ENCODE measurements at regions not wholly inside any gene's neighbourhood (a gene's known extent, or its start where the extent isn't known, plus 50 kb on each side); places are given as distances from the start of the nearest gene placed in this dataset.
A peak's percentile ranks its signal among the peaks of the same experiment; 100 is the strongest.
"Not testable (repeated sequence)": the region's sequence is repeated elsewhere in the genome, so short reads cannot be mapped to it uniquely, and the experiment has no call there.

- H3K4me1 Mint-ChIP-seq = peaks cover 10% of the 10 kb centered on the region
- H3K36me3 Mint-ChIP-seq = no peaks in the 10 kb centered on the region
- no peaks in the 10 kb centered on the region for H3K9me3 Mint-ChIP-seq
- H3K27me3 Mint-ChIP-seq = no peaks in the 10 kb centered on the region
- DNase-seq = no peak
- no peak overlapping the region for H3K27ac Mint-ChIP-seq
- H3K4me3 Mint-ChIP-seq = no peak overlapping the region
Measured at GRCh38 chr5:131107128-131107527, 57.9 kb downstream of the HINT1 start.

GRCh38 chr5:131104169-131104808 is 60.8 kb downstream of the HINT1 start:
- no peak overlapping the region for H3K4me3 Mint-ChIP-seq

GRCh38 chr5:131096774-131097710 is 68.0 kb downstream of the HINT1 start:
- H3K9me3 Mint-ChIP-seq = peaks cover 4% of the 10 kb centered on the region
- DNase-seq = no peak
- H3K4me3 Mint-ChIP-seq = no peak overlapping the region
- no peak overlapping the region for H3K27ac Mint-ChIP-seq
- peaks cover 1% of the 10 kb centered on the region for H3K36me3 Mint-ChIP-seq
- H3K27me3 Mint-ChIP-seq = no peaks in the 10 kb centered on the region
- H3K4me1 Mint-ChIP-seq = peaks cover 10% of the 10 kb centered on the region

More at GRCh38 chr5:131104169-131104808, 60.8 kb downstream of the HINT1 start:
- Mint-ChIP-seq H3K27me3 (no peaks in the 10 kb centered on the region), H3K27ac (no peak overlapping the region), H3K4me1 (peaks cover 9% of the 10 kb centered on the region), H3K9me3 (no peaks in the 10 kb centered on the region), H3K36me3 (no peaks in the 10 kb centered on the region)
- no peak for DNase-seq

- H3K36me3 Mint-ChIP-seq, H3K27me3 Mint-ChIP-seq, H3K9me3 Mint-ChIP-seq, H3K27ac Mint-ChIP-seq, DNase-seq, H3K4me3 Mint-ChIP-seq, H3K4me1 Mint-ChIP-seq: not testable (repeated sequence)
Measured at GRCh38 chr5:131095561-131095960, 69.5 kb downstream of the HINT1 start.

- Mint-ChIP-seq H3K27me3 (no peaks in the 10 kb centered on the region), H3K9me3 (peaks cover 3% of the 10 kb centered on the region), H3K36me3 (no peaks in the 10 kb centered on the region), H3K27ac (no peak overlapping the region), H3K4me3 (no peak overlapping the region), H3K4me1 (no peaks in the 10 kb centered on the region)
- DNase-seq = no peak
Measured at GRCh38 chr5:131084436-131084835, 80.6 kb downstream of the HINT1 start.

- DNase-seq = no peak
- H3K36me3 Mint-ChIP-seq = no peaks in the 10 kb centered on the region
- peaks cover 13% of the 10 kb centered on the region for H3K4me1 Mint-ChIP-seq
- H3K27me3 Mint-ChIP-seq = no peaks in the 10 kb centered on the region
- H3K4me3 Mint-ChIP-seq = no peak overlapping the region
- H3K27ac Mint-ChIP-seq = no peak overlapping the region
- no peaks in the 10 kb centered on the region for H3K9me3 Mint-ChIP-seq
Measured at GRCh38 chr5:131081913-131082488, 83.1 kb downstream of the HINT1 start.

- Mint-ChIP-seq H3K27ac (no peak overlapping the region), H3K4me3 (no peak overlapping the region), H3K27me3 (no peaks in the 10 kb centered on the region), H3K9me3 (no peaks in the 10 kb centered on the region), H3K4me1 (peaks cover 16% of the 10 kb centered on the region), H3K36me3 (no peaks in the 10 kb centered on the region)
- no peak for DNase-seq
Measured at GRCh38 chr5:131081374-131081773, 83.7 kb downstream of the HINT1 start.

- peaks cover 16% of the 10 kb centered on the region for H3K4me1 Mint-ChIP-seq
- no peak overlapping the region for H3K4me3 Mint-ChIP-seq
- no peaks in the 10 kb centered on the region for H3K36me3 Mint-ChIP-seq
- no peak overlapping the region for H3K27ac Mint-ChIP-seq
- DNase-seq = no peak
- H3K27me3 Mint-ChIP-seq = no peaks in the 10 kb centered on the region
- peaks cover 6% of the 10 kb centered on the region for H3K9me3 Mint-ChIP-seq
Measured at GRCh38 chr5:131079232-131079631, 85.8 kb downstream of the HINT1 start.

GRCh38 chr5:131068893-131069643 is 96.0 kb downstream of the HINT1 start:
- no peaks in the 10 kb centered on the region for H3K27me3 Mint-ChIP-seq
- peaks cover 12% of the 10 kb centered on the region for H3K9me3 Mint-ChIP-seq
- H3K27ac Mint-ChIP-seq = peak overlapping the region; percentile 86
- H3K36me3 Mint-ChIP-seq = peaks cover 8% of the 10 kb centered on the region
- H3K4me1 Mint-ChIP-seq = peaks cover 44% of the 10 kb centered on the region
- peak; percentile 66 for DNase-seq
- H3K4me3 Mint-ChIP-seq = peak overlapping the region; percentile 64

- H3K27me3 Mint-ChIP-seq = no peaks in the 10 kb centered on the region
- H3K4me1 Mint-ChIP-seq = peaks cover 44% of the 10 kb centered on the region
- H3K27ac Mint-ChIP-seq = peak overlapping the region; percentile 86
- DNase-seq = no peak
- peaks cover 8% of the 10 kb centered on the region for H3K36me3 Mint-ChIP-seq
- no peak overlapping the region for H3K4me3 Mint-ChIP-seq
- H3K9me3 Mint-ChIP-seq = peaks cover 13% of the 10 kb centered on the region
Measured at GRCh38 chr5:131068076-131068475, 97.0 kb downstream of the HINT1 start.

GRCh38 chr5:131067636-131068035 is 97.4 kb downstream of the HINT1 start:
- no peak overlapping the region for H3K4me3 Mint-ChIP-seq
- no peak overlapping the region for H3K27ac Mint-ChIP-seq
- peaks cover 44% of the 10 kb centered on the region for H3K4me1 Mint-ChIP-seq
- no peak for DNase-seq
- peaks cover 10% of the 10 kb centered on the region for H3K36me3 Mint-ChIP-seq
- H3K27me3 Mint-ChIP-seq = no peaks in the 10 kb centered on the region
- H3K9me3 Mint-ChIP-seq = peaks cover 14% of the 10 kb centered on the region

- H3K36me3 Mint-ChIP-seq = peaks cover 10% of the 10 kb centered on the region
- H3K4me3 Mint-ChIP-seq = no peak overlapping the region
- H3K27me3 Mint-ChIP-seq = no peaks in the 10 kb centered on the region
- DNase-seq = peak; percentile 6
- peaks cover 38% of the 10 kb centered on the region for H3K4me1 Mint-ChIP-seq
- H3K9me3 Mint-ChIP-seq = peaks cover 14% of the 10 kb centered on the region
- H3K27ac Mint-ChIP-seq = peak overlapping the region; percentile 57
Measured at GRCh38 chr5:131064669-131065371, 100.2 kb downstream of the HINT1 start.

GRCh38 chr5:131042021-131042789 is 122.9 kb downstream of the HINT1 start:
- DNase-seq = no peak
- Mint-ChIP-seq H3K27me3 (no peaks in the 10 kb centered on the region), H3K36me3 (no peaks in the 10 kb centered on the region), H3K9me3 (peaks cover 2% of the 10 kb centered on the region), H3K27ac (no peak overlapping the region), H3K4me3 (no peak overlapping the region), H3K4me1 (no peaks in the 10 kb centered on the region)

- Mint-ChIP-seq H3K27ac (no peak overlapping the region), H3K4me3 (no peak overlapping the region), H3K36me3 (no peaks in the 10 kb centered on the region), H3K9me3 (no peaks in the 10 kb centered on the region), H3K4me1 (no peaks in the 10 kb centered on the region), H3K27me3 (no peaks in the 10 kb centered on the region)
- DNase-seq = no peak
Measured at GRCh38 chr5:131023498-131023865, 141.6 kb downstream of the HINT1 start.
